Ishikawa (cell line): ENCODE measurements at regions not wholly inside any gene's neighbourhood (a gene's known extent, or its start where the extent isn't known, plus 50 kb on each side); places are given as distances from the start of the nearest gene placed in this dataset.

Experiments
- CEBPB ChIP-seq: IDR thresholded peaks from 2 replicates; pipeline ENCODE4 v1.6.1; 2012
- CREB1 ChIP-seq: IDR thresholded peaks from 2 replicates; pipeline ENCODE4 v1.6.1; 2012; ENCODE audit warnings: low read depth
- EGR1 ChIP-seq: IDR thresholded peaks from 2 replicates; pipeline ENCODE4 v1.6.1; 2012
- EP300 ChIP-seq: IDR thresholded peaks from 2 replicates; pipeline ENCODE4 v1.6.1; 2012; ENCODE audit warnings: borderline replicate concordance
- FOXM1 ChIP-seq: IDR thresholded peaks from 2 replicates; pipeline ENCODE4 v1.6.1; 2012; ENCODE audit warnings: low read depth, borderline replicate concordance
- MAX ChIP-seq: IDR thresholded peaks from 2 replicates; pipeline ENCODE4 v1.6.1; 2012
- NFIC ChIP-seq: IDR thresholded peaks from 2 replicates; pipeline ENCODE4 v1.6.1; 2012
- RAD21 ChIP-seq: IDR thresholded peaks from 2 replicates; pipeline ENCODE4 v1.6.1; 2012; ENCODE audit warnings: low read depth
- REST ChIP-seq: IDR thresholded peaks from 2 replicates; pipeline ENCODE4 v1.6.1; 2012; ENCODE audit warnings: low read depth, mild to moderate bottlenecking
- TAF1 ChIP-seq: IDR thresholded peaks from 2 replicates; pipeline ENCODE4 v1.6.1; 2012; ENCODE audit warnings: low read depth, mild to moderate bottlenecking
- TCF12 ChIP-seq: IDR thresholded peaks from 2 replicates; pipeline ENCODE4 v1.6.1; 2012; ENCODE audit warnings: low read depth
- TEAD4 ChIP-seq: IDR thresholded peaks from 2 replicates; pipeline ENCODE4 v1.6.1; 2012
- USF1 ChIP-seq: IDR thresholded peaks from 2 replicates; pipeline ENCODE4 v1.6.1; 2012
- YY1 ChIP-seq: IDR thresholded peaks from 2 replicates; pipeline ENCODE4 v1.6.1; 2012; ENCODE audit warnings: low read depth
- ZBTB7A ChIP-seq: IDR thresholded peaks from 2 replicates; pipeline ENCODE4 v1.6.1; 2012; ENCODE audit warnings: low read depth

DNA sequence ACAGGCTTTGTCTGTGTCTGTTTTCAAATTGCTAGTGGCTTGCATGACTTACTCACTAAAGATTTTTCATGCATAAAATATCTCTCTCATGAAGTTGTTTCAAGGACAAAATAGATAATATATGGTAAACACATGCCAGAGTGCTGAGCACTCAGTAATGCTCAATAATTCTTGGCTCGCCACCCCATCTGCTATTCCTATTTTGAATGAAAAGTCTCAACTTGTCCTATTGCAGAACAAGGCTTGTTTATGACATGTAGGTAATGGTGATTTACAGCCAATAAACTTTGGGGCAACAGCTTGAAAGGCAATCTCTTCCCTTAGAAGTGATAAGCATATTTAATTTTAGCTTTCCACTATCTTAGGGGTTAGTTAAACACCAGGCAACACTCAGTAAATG, 789.0 kb upstream of the ROBO1 start:
- no peak for TF ChIP-seq TAF1
- TF ChIP-seq TEAD4, result no peak
- TF ChIP-seq RAD21, result no peak
- TF ChIP-seq TCF12, result no peak
- no peak for TF ChIP-seq ZBTB7A
- no peak for TF ChIP-seq FOXM1
- no peak for TF ChIP-seq NFIC
- no peak for TF ChIP-seq EP300
- no peak for TF ChIP-seq REST
- TF ChIP-seq USF1, result no peak
- TF ChIP-seq YY1, result no peak
- TF ChIP-seq MAX, result no peak

DNA sequence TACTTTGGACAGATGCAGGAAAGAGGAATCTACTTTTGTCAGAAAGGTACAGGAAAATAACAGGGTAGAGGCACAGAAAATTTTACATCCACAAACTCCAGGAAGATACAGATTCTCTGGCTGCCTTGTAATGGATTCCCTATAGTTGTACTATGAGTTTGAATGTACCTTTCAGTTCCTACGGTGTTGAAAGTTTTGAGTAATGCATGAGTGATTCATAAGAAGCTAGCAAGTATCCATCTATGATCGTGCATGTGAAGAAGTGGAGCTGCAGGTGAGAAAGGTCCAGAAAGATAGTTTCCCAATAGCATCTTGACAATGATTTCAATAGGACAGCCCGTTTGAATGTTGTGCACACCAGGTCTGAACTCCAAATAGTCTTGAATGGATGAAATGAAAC, 786.5 kb upstream of the ROBO1 start:
- TF ChIP-seq EGR1, result no peak
- no peak for TF ChIP-seq RAD21
- TF ChIP-seq MAX, result no peak
- no peak for TF ChIP-seq CEBPB
- TF ChIP-seq USF1, result no peak
- no peak for TF ChIP-seq CREB1
- TF ChIP-seq NFIC, result no peak
- no peak for TF ChIP-seq TEAD4
- TF ChIP-seq REST, result no peak
- TF ChIP-seq FOXM1, result no peak
- no peak for TF ChIP-seq YY1
- TF ChIP-seq EP300, result no peak
- TF ChIP-seq ZBTB7A, result no peak
- TF ChIP-seq TAF1, result no peak
- no peak for TF ChIP-seq TCF12

DNA sequence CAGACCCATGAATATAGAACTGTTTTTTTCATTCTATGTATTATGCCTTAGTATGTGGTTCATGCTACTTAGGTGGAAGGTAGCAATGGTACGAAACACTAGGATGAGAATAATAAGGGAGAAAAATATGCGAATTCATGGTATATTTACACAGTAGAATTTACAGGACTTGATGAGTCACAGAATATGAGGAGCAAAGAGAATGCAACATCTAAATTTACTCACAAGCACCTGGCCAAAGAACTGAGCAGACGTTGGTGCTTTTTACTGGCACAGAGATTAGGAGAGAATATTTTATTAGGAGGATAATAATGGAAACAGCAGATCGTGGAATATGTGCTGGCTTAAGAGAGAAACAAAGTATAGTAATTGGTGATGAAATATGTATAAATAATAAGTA, 785.4 kb upstream of the ROBO1 start:
- TF ChIP-seq REST (no peak), FOXM1 (no peak), RAD21 (no peak), ZBTB7A (no peak)

GRCh38 chr3:80550174-80550573, 782.4 kb upstream of the ROBO1 start:
- no peak for TF ChIP-seq EP300
- no peak for TF ChIP-seq EGR1
- no peak for TF ChIP-seq TCF12
- no peak for TF ChIP-seq NFIC
- TF ChIP-seq YY1, result no peak
- TF ChIP-seq CREB1, result no peak
- no peak for TF ChIP-seq CEBPB
- TF ChIP-seq TEAD4, result no peak
- no peak for TF ChIP-seq MAX
- no peak for TF ChIP-seq ZBTB7A
- TF ChIP-seq FOXM1, result no peak
